ENCODE measurements at regions not wholly inside any gene's neighbourhood (a gene's known extent, or its start where the extent isn't known, plus 50 kb on each side); places are given as distances from the start of the nearest gene placed in this dataset.

- WGBS (ENCODE audit: insufficient coverage): 100% methylated on average over 1 of the region's 4 CpGs
- no peaks in the 10 kb centered on the region for H3K4me1 Mint-ChIP-seq
- H3K27ac Mint-ChIP-seq: no peak overlapping the region
- no peaks in the 10 kb centered on the region for H3K79me2 ChIP-seq (ENCODE audit: insufficient read depth, low read length)
- H3K9me3 ChIP-seq (replicated peaks in 1 of 2; ENCODE audit: control insufficient read depth in 1 of 2, insufficient read depth in 1 of 2, low read length in 2 of 2): no peaks in the 10 kb centered on the region
- no peaks in the 10 kb centered on the region for H3K36me3 Mint-ChIP-seq
- H2AFZ ChIP-seq (ENCODE audit: insufficient read depth, low read depth, low read length, poor library complexity, severe bottlenecking): no peak overlapping the region
- H3K27me3 Mint-ChIP-seq (ENCODE audit: low read depth in 3 of 3): peaks cover 17 to 28% (median 24%) of the 10 kb centered on the region in 3 donors
- H3K4me2 ChIP-seq (replicated peaks; ENCODE audit: extremely low read depth, low read length, poor library complexity, severe bottlenecking): no peak overlapping the region
- intact Hi-C loops (cut with micrococcal nuclease): no loop called here
- DNase-seq: no peak
- H3K4me1 ChIP-seq (ENCODE audit: control insufficient read depth in 1 of 2, insufficient read depth in 2 of 2, low read length in 2 of 2): no peaks in the 10 kb centered on the region
- H3K9me3 Mint-ChIP-seq: peaks cover 0 to 4% (median 2%) of the 10 kb centered on the region in 7 donors
- no peaks in the 10 kb centered on the region for H3K27me3 ChIP-seq (ENCODE audit: control insufficient read depth in 2 of 2, insufficient read depth in 2 of 2, low read length in 2 of 2)
- TF ChIP-seq CTCF (IDR thresholded peaks at IDR 0.05): no peak
- H3K36me3 ChIP-seq (replicated peaks in 1 of 2; ENCODE audit: control insufficient read depth in 1 of 2, insufficient read depth in 2 of 2, low read length in 2 of 2): no peaks in the 10 kb centered on the region
- H4K20me1 ChIP-seq (ENCODE audit: insufficient read depth, low read length): no peaks in the 10 kb centered on the region
- H3K27ac ChIP-seq (ENCODE audit: low read depth in 1 of 2, low read length in 2 of 2): no peak overlapping the region
- H3K4me3 Mint-ChIP-seq: no peak overlapping the region
- H3K9ac ChIP-seq (ENCODE audit: insufficient read depth, low read length, poor library complexity, severe bottlenecking): no peak overlapping the region
- no peak overlapping the region for H3K4me3 ChIP-seq (replicated peaks in 1 of 3; ENCODE audit: low read depth in 2 of 3, low read length in 3 of 3)
Observed at GRCh38 chr11:45593992-45594391, 71.4 kb downstream of the CHST1 start.

- H3K79me2 ChIP-seq (ENCODE audit: insufficient read depth, low read length): no peaks in the 10 kb centered on the region
- H3K27ac ChIP-seq (ENCODE audit: low read depth in 1 of 2, low read length in 2 of 2): no peak overlapping the region
- no peak for DNase-seq
- H3K4me2 ChIP-seq (replicated peaks; ENCODE audit: extremely low read depth, low read length, poor library complexity, severe bottlenecking): no peak overlapping the region
- Mint-ChIP-seq H3K36me3 (no peaks in the 10 kb centered on the region), H3K27ac (no peak overlapping the region), H3K9me3 (peaks cover 0 to 4% (median 2%) of the 10 kb centered on the region in 7 donors), H3K4me1 (no peaks in the 10 kb centered on the region), H3K4me3 (no peak overlapping the region), H3K27me3 (ENCODE audit: low read depth in 3 of 3) (peaks cover 10 to 32% (median 28%) of the 10 kb centered on the region in 3 donors)
- TF ChIP-seq CTCF (IDR thresholded peaks at IDR 0.05): no peak
- WGBS (ENCODE audit: insufficient coverage): 88% methylated on average over 3 of the region's 6 CpGs
- H3K4me3 ChIP-seq (replicated peaks in 1 of 3; ENCODE audit: low read depth in 2 of 3, low read length in 3 of 3): no peak overlapping the region
- H3K27me3 ChIP-seq (ENCODE audit: control insufficient read depth in 2 of 2, insufficient read depth in 2 of 2, low read length in 2 of 2): no peaks in the 10 kb centered on the region
- H2AFZ ChIP-seq (ENCODE audit: insufficient read depth, low read depth, low read length, poor library complexity, severe bottlenecking): no peak overlapping the region
- no peaks in the 10 kb centered on the region for H3K36me3 ChIP-seq (replicated peaks in 1 of 2; ENCODE audit: control insufficient read depth in 1 of 2, insufficient read depth in 2 of 2, low read length in 2 of 2)
- H3K9me3 ChIP-seq (replicated peaks in 1 of 2; ENCODE audit: control insufficient read depth in 1 of 2, insufficient read depth in 1 of 2, low read length in 2 of 2): no peaks in the 10 kb centered on the region
- intact Hi-C loops (cut with micrococcal nuclease): no loop called here
- H3K9ac ChIP-seq (ENCODE audit: insufficient read depth, low read length, poor library complexity, severe bottlenecking): no peak overlapping the region
- H4K20me1 ChIP-seq (ENCODE audit: insufficient read depth, low read length): no peaks in the 10 kb centered on the region
- H3K4me1 ChIP-seq (ENCODE audit: control insufficient read depth in 1 of 2, insufficient read depth in 2 of 2, low read length in 2 of 2): no peaks in the 10 kb centered on the region
Observed at GRCh38 chr11:45592636-45593035, 72.8 kb downstream of the CHST1 start.
